ENCODE measurements at regions not wholly inside any gene's neighbourhood (a gene's known extent, or its start where the extent isn't known, plus 50 kb on each side); places are given as distances from the start of the nearest gene placed in this dataset.
"Not testable (repeated sequence)": the region's sequence is repeated elsewhere in the genome, so short reads cannot be mapped to it uniquely, and the experiment has no call there.

- H3K27ac Mint-ChIP-seq (ENCODE audit: unreplicated experiment); H3K27me3 Mint-ChIP-seq (ENCODE audit: low read depth, unreplicated experiment); H3K4me3 Mint-ChIP-seq (ENCODE audit: unreplicated experiment); FAIRE-seq; H3K9me3 Mint-ChIP-seq (ENCODE audit: unreplicated experiment); DNase-seq (ENCODE audit: low read depth); H3K4me2 ChIP-seq (ENCODE audit: low read length); H3K4me1 ChIP-seq (ENCODE audit: insufficient read depth, low read length); H4K20me1 ChIP-seq (ENCODE audit: insufficient read depth, low read length); H3K4me3 ChIP-seq (ENCODE audit: insufficient read depth, low read depth, low read length); H3K79me2 ChIP-seq (ENCODE audit: insufficient read depth, low read length); H3K36me3 Mint-ChIP-seq (ENCODE audit: low read depth, unreplicated experiment); H3K4me1 Mint-ChIP-seq (ENCODE audit: low read depth, unreplicated experiment); H3K36me3 ChIP-seq (ENCODE audit: insufficient read depth, low read length); H3K9me3 ChIP-seq (ENCODE audit: insufficient read depth, low read depth, low read length); H3K27ac ChIP-seq (ENCODE audit: low read depth, low read length); H2AFZ ChIP-seq (ENCODE audit: low read depth, low read length); H3K27me3 ChIP-seq (ENCODE audit: insufficient read depth, low read length); H3K9ac ChIP-seq (ENCODE audit: low read length): not testable (repeated sequence)
Measured at GRCh38 chr10:46733635-46734261, 154.8 kb downstream of the SYT15 start.

GRCh38 chr10:46734262-46734642, 155.3 kb downstream of the SYT15 start:
- not testable (repeated sequence) for H3K36me3 ChIP-seq (ENCODE audit: insufficient read depth, low read length); H3K4me3 ChIP-seq (ENCODE audit: insufficient read depth, low read depth, low read length); DNase-seq (ENCODE audit: low read depth); H3K27me3 Mint-ChIP-seq (ENCODE audit: low read depth, unreplicated experiment); H3K9me3 Mint-ChIP-seq (ENCODE audit: unreplicated experiment); FAIRE-seq; H2AFZ ChIP-seq (ENCODE audit: low read depth, low read length); H3K27ac Mint-ChIP-seq (ENCODE audit: unreplicated experiment); H3K27me3 ChIP-seq (ENCODE audit: insufficient read depth, low read length); H4K20me1 ChIP-seq (ENCODE audit: insufficient read depth, low read length); H3K4me2 ChIP-seq (ENCODE audit: low read length); H3K9ac ChIP-seq (ENCODE audit: low read length); H3K36me3 Mint-ChIP-seq (ENCODE audit: low read depth, unreplicated experiment); H3K79me2 ChIP-seq (ENCODE audit: insufficient read depth, low read length); H3K4me1 ChIP-seq (ENCODE audit: insufficient read depth, low read length); H3K4me1 Mint-ChIP-seq (ENCODE audit: low read depth, unreplicated experiment); H3K4me3 Mint-ChIP-seq (ENCODE audit: unreplicated experiment); H3K27ac ChIP-seq (ENCODE audit: low read depth, low read length); H3K9me3 ChIP-seq (ENCODE audit: insufficient read depth, low read depth, low read length)

- not testable (repeated sequence) for H3K4me1 Mint-ChIP-seq (ENCODE audit: low read depth, unreplicated experiment); H3K79me2 ChIP-seq (ENCODE audit: insufficient read depth, low read length); H3K4me3 ChIP-seq (ENCODE audit: insufficient read depth, low read depth, low read length); H3K27me3 ChIP-seq (ENCODE audit: insufficient read depth, low read length); H3K27ac ChIP-seq (ENCODE audit: low read depth, low read length); H4K20me1 ChIP-seq (ENCODE audit: insufficient read depth, low read length); H3K9me3 ChIP-seq (ENCODE audit: insufficient read depth, low read depth, low read length); DNase-seq (ENCODE audit: low read depth); H3K4me2 ChIP-seq (ENCODE audit: low read length); H2AFZ ChIP-seq (ENCODE audit: low read depth, low read length); H3K9me3 Mint-ChIP-seq (ENCODE audit: unreplicated experiment); H3K4me3 Mint-ChIP-seq (ENCODE audit: unreplicated experiment); H3K27ac Mint-ChIP-seq (ENCODE audit: unreplicated experiment); H3K36me3 ChIP-seq (ENCODE audit: insufficient read depth, low read length); H3K36me3 Mint-ChIP-seq (ENCODE audit: low read depth, unreplicated experiment); H3K9ac ChIP-seq (ENCODE audit: low read length); FAIRE-seq; H3K4me1 ChIP-seq (ENCODE audit: insufficient read depth, low read length); H3K27me3 Mint-ChIP-seq (ENCODE audit: low read depth, unreplicated experiment)
Measured at GRCh38 chr10:46739919-46740318, 161.0 kb downstream of the SYT15 start.

- H3K27ac Mint-ChIP-seq (ENCODE audit: unreplicated experiment); H3K27me3 Mint-ChIP-seq (ENCODE audit: low read depth, unreplicated experiment); H3K36me3 ChIP-seq (ENCODE audit: insufficient read depth, low read length); H3K9me3 Mint-ChIP-seq (ENCODE audit: unreplicated experiment); H3K9me3 ChIP-seq (ENCODE audit: insufficient read depth, low read depth, low read length); H3K4me3 ChIP-seq (ENCODE audit: insufficient read depth, low read depth, low read length); H3K79me2 ChIP-seq (ENCODE audit: insufficient read depth, low read length); H3K27ac ChIP-seq (ENCODE audit: low read depth, low read length); H2AFZ ChIP-seq (ENCODE audit: low read depth, low read length); H3K4me1 Mint-ChIP-seq (ENCODE audit: low read depth, unreplicated experiment); H3K27me3 ChIP-seq (ENCODE audit: insufficient read depth, low read length); H3K4me2 ChIP-seq (ENCODE audit: low read length); H4K20me1 ChIP-seq (ENCODE audit: insufficient read depth, low read length); H3K9ac ChIP-seq (ENCODE audit: low read length); H3K4me1 ChIP-seq (ENCODE audit: insufficient read depth, low read length); H3K4me3 Mint-ChIP-seq (ENCODE audit: unreplicated experiment); H3K36me3 Mint-ChIP-seq (ENCODE audit: low read depth, unreplicated experiment); DNase-seq (ENCODE audit: low read depth); FAIRE-seq: not testable (repeated sequence)
Measured at GRCh38 chr10:46740368-46740767, 161.4 kb downstream of the SYT15 start.

- DNase-seq (ENCODE audit: low read depth); H3K27ac Mint-ChIP-seq (ENCODE audit: unreplicated experiment); H3K9ac ChIP-seq (ENCODE audit: low read length); H3K4me3 ChIP-seq (ENCODE audit: insufficient read depth, low read depth, low read length); H3K36me3 Mint-ChIP-seq (ENCODE audit: low read depth, unreplicated experiment); H3K27me3 ChIP-seq (ENCODE audit: insufficient read depth, low read length); H3K4me3 Mint-ChIP-seq (ENCODE audit: unreplicated experiment); H3K4me2 ChIP-seq (ENCODE audit: low read length); H3K4me1 ChIP-seq (ENCODE audit: insufficient read depth, low read length); H3K36me3 ChIP-seq (ENCODE audit: insufficient read depth, low read length); H3K4me1 Mint-ChIP-seq (ENCODE audit: low read depth, unreplicated experiment); H3K9me3 Mint-ChIP-seq (ENCODE audit: unreplicated experiment); H4K20me1 ChIP-seq (ENCODE audit: insufficient read depth, low read length); H3K9me3 ChIP-seq (ENCODE audit: insufficient read depth, low read depth, low read length); H2AFZ ChIP-seq (ENCODE audit: low read depth, low read length); FAIRE-seq; H3K27me3 Mint-ChIP-seq (ENCODE audit: low read depth, unreplicated experiment); H3K79me2 ChIP-seq (ENCODE audit: insufficient read depth, low read length); H3K27ac ChIP-seq (ENCODE audit: low read depth, low read length): not testable (repeated sequence)
Measured at GRCh38 chr10:46749003-46749402, 162.2 kb upstream of the PTPN20 start.

- not testable (repeated sequence) for H3K4me3 ChIP-seq (ENCODE audit: insufficient read depth, low read depth, low read length); H3K27me3 ChIP-seq (ENCODE audit: insufficient read depth, low read length); H3K27ac Mint-ChIP-seq (ENCODE audit: unreplicated experiment); H3K4me1 ChIP-seq (ENCODE audit: insufficient read depth, low read length); H3K27me3 Mint-ChIP-seq (ENCODE audit: low read depth, unreplicated experiment); FAIRE-seq; DNase-seq (ENCODE audit: low read depth); H3K4me2 ChIP-seq (ENCODE audit: low read length); H2AFZ ChIP-seq (ENCODE audit: low read depth, low read length); H3K27ac ChIP-seq (ENCODE audit: low read depth, low read length); H4K20me1 ChIP-seq (ENCODE audit: insufficient read depth, low read length); H3K4me1 Mint-ChIP-seq (ENCODE audit: low read depth, unreplicated experiment); H3K9ac ChIP-seq (ENCODE audit: low read length); H3K9me3 Mint-ChIP-seq (ENCODE audit: unreplicated experiment); H3K9me3 ChIP-seq (ENCODE audit: insufficient read depth, low read depth, low read length); H3K36me3 ChIP-seq (ENCODE audit: insufficient read depth, low read length); H3K36me3 Mint-ChIP-seq (ENCODE audit: low read depth, unreplicated experiment); H3K79me2 ChIP-seq (ENCODE audit: insufficient read depth, low read length); H3K4me3 Mint-ChIP-seq (ENCODE audit: unreplicated experiment)
Measured at GRCh38 chr10:46749470-46749869, 161.8 kb upstream of the PTPN20 start.

Measured in astrocyte (in vitro differentiated cells and primary cell).